ENCODE measurements at regions not wholly inside any gene's neighbourhood (a gene's known extent, or its start where the extent isn't known, plus 50 kb on each side); places are given as distances from the start of the nearest gene placed in this dataset.

DNA sequence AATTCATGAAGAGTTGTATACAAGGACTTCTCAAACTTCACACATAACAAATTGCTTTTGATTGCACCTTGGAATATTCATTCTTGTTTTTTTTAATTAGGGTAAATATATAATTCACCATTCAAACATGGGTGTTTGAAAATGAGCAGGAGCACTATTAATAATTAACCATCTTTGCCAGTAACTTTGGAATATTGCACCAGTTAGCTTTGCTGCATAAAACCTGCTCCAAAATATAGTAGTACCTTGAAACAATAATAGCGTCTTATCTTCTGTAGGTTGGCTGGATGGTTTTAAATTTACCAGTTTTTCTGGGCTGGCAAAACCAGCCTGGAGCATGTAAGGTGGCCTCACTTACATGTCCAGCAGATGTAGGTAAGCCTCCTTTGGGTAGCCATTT, 1112.4 kb downstream of the TRHDE start:
- TF ChIP-seq, protein P1, sequence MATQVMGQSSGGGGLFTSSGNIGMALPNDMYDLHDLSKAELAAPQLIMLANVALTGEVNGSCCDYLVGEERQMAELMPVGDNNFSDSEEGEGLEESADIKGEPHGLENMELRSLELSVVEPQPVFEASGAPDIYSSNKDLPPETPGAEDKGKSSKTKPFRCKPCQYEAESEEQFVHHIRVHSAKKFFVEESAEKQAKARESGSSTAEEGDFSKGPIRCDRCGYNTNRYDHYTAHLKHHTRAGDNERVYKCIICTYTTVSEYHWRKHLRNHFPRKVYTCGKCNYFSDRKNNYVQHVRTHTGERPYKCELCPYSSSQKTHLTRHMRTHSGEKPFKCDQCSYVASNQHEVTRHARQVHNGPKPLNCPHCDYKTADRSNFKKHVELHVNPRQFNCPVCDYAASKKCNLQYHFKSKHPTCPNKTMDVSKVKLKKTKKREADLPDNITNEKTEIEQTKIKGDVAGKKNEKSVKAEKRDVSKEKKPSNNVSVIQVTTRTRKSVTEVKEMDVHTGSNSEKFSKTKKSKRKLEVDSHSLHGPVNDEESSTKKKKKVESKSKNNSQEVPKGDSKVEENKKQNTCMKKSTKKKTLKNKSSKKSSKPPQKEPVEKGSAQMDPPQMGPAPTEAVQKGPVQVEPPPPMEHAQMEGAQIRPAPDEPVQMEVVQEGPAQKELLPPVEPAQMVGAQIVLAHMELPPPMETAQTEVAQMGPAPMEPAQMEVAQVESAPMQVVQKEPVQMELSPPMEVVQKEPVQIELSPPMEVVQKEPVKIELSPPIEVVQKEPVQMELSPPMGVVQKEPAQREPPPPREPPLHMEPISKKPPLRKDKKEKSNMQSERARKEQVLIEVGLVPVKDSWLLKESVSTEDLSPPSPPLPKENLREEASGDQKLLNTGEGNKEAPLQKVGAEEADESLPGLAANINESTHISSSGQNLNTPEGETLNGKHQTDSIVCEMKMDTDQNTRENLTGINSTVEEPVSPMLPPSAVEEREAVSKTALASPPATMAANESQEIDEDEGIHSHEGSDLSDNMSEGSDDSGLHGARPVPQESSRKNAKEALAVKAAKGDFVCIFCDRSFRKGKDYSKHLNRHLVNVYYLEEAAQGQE (IDR thresholded peaks at IDR 0.05; ENCODE audit: low read depth), result no peak
- TF ChIP-seq, protein P2, sequence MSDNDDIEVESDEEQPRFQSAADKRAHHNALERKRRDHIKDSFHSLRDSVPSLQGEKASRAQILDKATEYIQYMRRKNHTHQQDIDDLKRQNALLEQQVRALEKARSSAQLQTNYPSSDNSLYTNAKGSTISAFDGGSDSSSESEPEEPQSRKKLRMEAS (IDR thresholded peaks at IDR 0.05), result no peak
- TF ChIP-seq CEBPB (IDR thresholded peaks at IDR 0.05) (no peak), ZBTB7A (IDR thresholded peaks at IDR 0.05; ENCODE audit: low read depth) (no peak), EP300 (IDR thresholded peaks at IDR 0.05; ENCODE audit: borderline replicate concordance) (no peak)
- TF ChIP-seq, protein P3, sequence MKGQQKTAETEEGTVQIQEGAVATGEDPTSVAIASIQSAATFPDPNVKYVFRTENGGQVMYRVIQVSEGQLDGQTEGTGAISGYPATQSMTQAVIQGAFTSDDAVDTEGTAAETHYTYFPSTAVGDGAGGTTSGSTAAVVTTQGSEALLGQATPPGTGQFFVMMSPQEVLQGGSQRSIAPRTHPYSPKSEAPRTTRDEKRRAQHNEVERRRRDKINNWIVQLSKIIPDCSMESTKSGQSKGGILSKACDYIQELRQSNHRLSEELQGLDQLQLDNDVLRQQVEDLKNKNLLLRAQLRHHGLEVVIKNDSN (IDR thresholded peaks at IDR 0.05), result no peak

Measured in Ishikawa (cell line).